NCI-H146 (cell line): ENCODE measurements at regions not wholly inside any gene's neighbourhood (a gene's known extent, or its start where the extent isn't known, plus 50 kb on each side); places are given as distances from the start of the nearest gene placed in this dataset.
"Not testable (repeated sequence)": the region's sequence is repeated elsewhere in the genome, so short reads cannot be mapped to it uniquely, and the experiment has no call there.

Source experiments
- DNase-seq: peaks from one replicate; lab custom pipeline; 2025; lab: John Stamatoyannopoulos, UW

DNA sequence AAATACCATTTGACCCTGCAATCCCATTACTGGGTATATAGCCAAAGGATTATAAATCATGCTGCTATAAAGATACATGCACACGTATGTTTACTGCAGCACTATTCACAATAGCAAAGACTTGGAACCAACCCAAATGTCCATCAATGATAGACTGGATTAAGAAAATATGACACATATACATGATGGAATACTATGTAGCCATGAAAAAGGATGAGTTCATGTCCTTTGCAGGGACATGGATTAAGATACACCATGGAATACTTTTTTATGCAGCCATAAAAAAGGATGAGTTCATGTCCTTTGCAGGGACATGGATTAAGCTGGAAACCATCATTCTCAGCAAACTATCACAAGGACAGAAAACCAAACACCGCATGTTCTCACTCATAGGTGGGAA, 226.8 kb upstream of the CTNND2 start:
- not testable (repeated sequence) for DNase-seq

GRCh38 chr5:12125895-12126294, 221.6 kb upstream of the CTNND2 start:
- DNase-seq, result no peak

- no peak for DNase-seq
Observed at GRCh38 chr5:12119657-12120056, 215.4 kb upstream of the CTNND2 start.

- no peak for DNase-seq
Observed at GRCh38 chr5:12114075-12114474, 209.8 kb upstream of the CTNND2 start.

DNA sequence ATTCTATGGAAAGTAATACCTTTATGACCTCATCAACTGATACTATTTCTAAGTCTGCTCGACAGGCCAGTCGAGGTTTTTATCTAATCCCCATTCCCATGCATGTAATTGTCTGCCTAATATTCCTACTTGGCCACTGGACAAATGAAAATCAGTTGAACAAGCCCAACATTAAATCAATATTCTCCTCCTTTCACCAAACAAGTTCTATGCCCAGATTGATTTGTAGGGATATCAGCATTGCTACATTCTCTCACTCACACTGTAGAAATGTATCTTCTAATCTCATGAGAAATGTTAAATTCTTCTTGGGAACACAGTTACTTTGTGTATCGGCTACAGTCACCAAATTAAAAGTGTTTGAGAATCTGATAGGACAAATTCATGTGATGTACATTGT, 208.8 kb upstream of the CTNND2 start:
- no peak for DNase-seq

- DNase-seq, result no peak
Observed at GRCh38 chr5:12111261-12111660, 207.0 kb upstream of the CTNND2 start.

DNA sequence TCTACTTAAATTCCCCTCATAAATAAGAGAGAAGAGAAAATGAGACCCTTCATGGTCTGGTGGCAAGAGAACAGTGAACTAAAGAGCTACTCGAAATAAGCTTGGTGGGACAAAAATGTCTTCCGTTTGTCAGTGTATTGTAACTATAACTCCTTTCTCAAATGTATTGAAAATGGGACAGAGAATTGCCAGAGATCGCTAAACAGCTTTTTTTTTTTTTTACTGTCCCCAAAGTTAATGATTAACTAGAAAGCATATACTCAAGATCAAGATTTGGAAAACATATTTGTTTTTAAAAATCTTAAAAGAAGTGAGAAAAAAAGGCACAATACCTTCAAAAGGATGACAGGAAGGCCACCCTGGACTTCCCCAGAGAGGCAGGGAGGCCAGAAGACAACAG, 206.4 kb upstream of the CTNND2 start:
- DNase-seq, result no peak

DNA sequence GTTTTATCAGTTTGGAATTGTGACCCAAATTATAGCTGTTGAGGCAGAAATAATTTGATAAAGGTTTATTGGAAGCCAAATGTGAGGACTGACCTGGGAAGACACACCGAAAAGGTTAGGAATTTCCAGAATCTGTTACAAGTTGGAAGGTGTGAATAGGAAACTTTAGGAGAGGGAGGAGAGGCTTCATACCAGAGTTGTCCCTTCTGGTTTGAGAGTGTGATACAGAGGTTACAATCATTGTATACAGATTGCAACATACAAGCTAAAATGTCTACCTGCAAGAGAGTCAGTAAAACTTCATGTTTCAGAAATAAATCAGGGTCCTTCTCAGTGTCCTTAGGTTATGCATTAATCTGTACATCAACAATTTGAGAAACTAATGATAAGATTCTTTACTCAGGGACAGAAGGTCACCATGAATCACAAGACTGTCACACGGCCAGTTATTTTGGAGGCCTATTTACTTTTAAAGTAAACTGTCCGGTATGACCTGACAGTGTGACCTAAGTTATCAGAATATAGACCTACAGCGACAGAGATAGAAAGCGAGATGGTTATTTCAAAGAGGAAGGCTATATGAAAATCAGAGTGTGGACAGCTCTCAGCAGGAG, 204.9 kb upstream of the CTNND2 start:
- DNase-seq, result no peak

GRCh38 chr5:12102151-12102550, 197.9 kb upstream of the CTNND2 start:
- no peak for DNase-seq

DNA sequence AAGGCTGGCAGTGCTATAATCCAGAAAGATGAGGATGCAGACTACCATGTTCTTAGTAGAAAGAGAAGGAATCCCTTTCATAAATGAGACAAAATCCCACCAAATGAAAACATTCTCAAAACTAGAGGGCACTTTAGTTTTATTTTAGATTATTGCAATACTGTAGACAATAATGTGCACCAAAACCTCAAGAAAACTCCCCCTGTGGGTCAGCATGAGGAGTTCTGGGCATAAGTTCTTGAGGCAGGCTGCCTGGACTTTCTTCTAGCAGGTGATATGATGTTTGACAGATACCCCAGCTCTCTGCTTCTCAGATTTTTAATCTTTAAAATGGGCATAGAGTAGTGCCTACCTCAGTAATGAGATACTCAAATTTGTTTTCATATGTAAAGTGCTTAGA, 196.3 kb upstream of the CTNND2 start:
- no peak for DNase-seq

GRCh38 chr5:12099296-12099695, 195.1 kb upstream of the CTNND2 start:
- no peak for DNase-seq

GRCh38 chr5:12095808-12096281, 191.6 kb upstream of the CTNND2 start:
- no peak for DNase-seq

- no peak for DNase-seq
Observed at GRCh38 chr5:12093586-12093985, 189.3 kb upstream of the CTNND2 start.

DNA sequence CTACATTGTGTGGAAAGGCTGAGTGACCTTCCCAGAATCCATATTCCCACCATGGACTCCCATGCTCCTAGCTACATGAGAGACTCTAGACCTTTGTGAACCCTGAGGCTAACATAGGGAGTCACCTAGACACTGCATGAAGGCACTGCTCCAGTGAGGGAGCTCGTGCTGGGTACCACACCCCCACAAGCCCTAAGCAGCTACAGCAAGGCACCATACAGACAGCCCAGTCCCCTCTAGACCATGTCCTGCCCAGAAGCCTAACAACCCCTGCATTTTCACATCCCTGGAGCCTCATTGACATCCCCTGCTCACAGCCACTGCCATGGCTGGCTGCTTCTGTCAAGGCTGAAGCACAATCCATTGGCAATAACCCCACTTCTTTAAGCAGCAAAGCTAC, 176.5 kb upstream of the CTNND2 start:
- no peak for DNase-seq

GRCh38 chr5:12078286-12078685, 174.0 kb upstream of the CTNND2 start:
- not testable (repeated sequence) for DNase-seq

- DNase-seq, result no peak
Observed at GRCh38 chr5:12073426-12073825, 169.2 kb upstream of the CTNND2 start.

GRCh38 chr5:12072441-12072840, 168.2 kb upstream of the CTNND2 start:
- no peak for DNase-seq

- no peak for DNase-seq
Observed at GRCh38 chr5:12071455-12071854, 167.2 kb upstream of the CTNND2 start.

- peak; percentile 12 for DNase-seq
Observed at GRCh38 chr5:12023614-12024241, 119.5 kb upstream of the CTNND2 start.

GRCh38 chr5:12022444-12022843, 118.2 kb upstream of the CTNND2 start:
- DNase-seq, result no peak

DNA sequence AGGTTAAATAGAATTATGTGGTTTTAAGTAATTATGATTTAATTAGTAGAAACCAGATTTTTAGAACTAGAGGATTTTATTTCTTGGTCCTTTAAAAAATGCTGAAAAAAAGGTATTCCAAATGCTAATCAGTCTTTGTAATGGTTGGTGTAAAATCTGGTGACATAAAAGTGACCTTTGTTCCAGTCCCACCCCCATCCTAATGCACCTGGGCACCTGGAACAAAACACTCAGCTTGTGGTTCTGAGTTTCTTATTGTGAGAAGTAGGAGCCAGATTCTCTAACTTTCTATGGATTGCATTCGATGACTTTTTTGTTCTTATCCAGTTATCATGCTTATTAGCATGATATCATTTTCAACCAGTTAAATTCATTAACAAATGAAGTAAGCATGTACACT, 115.1 kb upstream of the CTNND2 start:
- no peak for DNase-seq

GRCh38 chr5:12017007-12017406, 112.8 kb upstream of the CTNND2 start:
- DNase-seq, result no peak

DNA sequence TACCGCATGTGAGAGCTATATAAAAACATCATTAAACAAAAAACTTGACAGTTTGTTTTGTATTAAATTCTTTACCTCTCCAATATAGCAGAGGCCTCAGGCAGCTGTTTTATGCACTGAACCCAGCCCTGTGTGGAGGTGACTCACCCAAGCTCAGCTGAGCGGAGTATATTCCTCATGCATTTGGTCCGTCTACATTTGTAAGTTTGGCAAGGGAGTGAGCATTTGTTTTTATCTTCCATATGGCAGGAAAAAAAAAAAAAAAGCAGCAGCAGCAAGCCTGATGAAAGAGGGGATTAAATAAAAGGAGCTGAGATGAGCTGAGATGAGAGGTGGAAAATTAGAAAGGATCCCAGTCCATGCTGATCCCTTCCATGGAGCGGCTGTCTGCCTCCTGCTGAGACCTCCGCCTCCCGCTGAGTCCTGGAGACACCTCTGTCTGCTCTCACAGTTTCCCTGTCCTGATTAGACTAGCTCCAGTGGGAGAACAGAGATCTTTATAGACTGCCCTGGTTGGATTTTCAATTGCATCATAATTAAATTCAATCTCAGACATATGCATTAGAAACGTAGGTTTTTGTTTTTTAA, 112.0 kb upstream of the CTNND2 start:
- no peak for DNase-seq

DNA sequence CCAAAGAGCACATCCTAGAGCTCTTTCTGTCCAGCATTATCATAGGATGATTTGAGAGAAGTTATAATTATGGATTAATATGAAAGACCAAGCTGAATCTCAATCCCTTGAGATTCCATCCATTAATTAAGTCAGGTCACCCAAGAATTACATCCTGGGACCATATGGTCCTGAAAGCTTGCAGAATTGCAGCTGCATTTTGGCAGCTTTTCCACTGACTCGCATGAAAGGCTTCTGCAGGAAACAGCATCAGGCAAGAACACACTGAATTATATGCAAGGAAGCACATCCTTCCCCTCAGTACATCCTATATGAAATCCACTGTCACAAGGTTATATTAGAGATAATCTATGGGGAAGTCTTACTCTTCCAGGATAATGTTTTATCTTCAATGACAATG, 109.1 kb upstream of the CTNND2 start:
- no peak for DNase-seq
